ENCODE measurements at regions not wholly inside any gene's neighbourhood (a gene's known extent, or its start where the extent isn't known, plus 50 kb on each side); places are given as distances from the start of the nearest gene placed in this dataset.

DNA sequence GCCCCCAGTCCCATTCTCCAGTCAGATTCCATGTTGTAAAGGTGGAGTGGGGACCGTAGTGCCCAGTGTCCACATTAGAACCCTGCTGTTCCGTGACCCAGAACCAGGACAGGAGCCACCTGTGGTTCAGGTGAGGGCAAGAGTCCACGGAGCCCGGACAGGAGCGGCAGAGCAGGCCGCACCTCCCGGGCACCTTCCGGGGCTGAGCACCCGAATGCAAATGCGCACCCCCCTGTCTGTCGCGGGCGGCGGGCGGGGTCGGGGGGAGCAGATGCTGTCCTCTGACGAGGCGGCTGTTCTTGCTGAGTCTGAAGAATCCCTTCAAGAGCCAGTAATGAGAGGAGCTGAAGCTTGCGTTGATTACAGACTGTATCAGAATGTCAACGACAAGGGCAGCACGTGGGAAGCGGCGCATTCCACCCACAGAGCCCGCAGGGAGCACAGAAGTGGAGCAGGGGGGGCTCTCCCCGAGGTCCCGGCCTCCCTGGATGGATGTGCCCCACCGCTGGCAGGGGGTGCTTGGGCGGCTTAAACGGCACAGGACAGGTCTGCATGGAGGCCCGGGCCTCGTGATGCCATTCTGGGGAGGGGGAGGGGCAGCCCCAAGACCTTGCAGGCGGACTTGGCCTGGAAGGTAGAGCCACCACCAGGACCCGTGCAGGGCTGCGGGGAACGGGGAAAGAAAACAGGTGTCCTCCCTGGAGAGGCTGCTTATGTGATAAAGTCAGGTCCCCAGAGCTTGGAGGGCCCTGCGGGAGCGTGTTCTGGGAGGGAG, 407.5 kb upstream of the RNF32 start:
- TF ChIP-seq, protein P1, sequence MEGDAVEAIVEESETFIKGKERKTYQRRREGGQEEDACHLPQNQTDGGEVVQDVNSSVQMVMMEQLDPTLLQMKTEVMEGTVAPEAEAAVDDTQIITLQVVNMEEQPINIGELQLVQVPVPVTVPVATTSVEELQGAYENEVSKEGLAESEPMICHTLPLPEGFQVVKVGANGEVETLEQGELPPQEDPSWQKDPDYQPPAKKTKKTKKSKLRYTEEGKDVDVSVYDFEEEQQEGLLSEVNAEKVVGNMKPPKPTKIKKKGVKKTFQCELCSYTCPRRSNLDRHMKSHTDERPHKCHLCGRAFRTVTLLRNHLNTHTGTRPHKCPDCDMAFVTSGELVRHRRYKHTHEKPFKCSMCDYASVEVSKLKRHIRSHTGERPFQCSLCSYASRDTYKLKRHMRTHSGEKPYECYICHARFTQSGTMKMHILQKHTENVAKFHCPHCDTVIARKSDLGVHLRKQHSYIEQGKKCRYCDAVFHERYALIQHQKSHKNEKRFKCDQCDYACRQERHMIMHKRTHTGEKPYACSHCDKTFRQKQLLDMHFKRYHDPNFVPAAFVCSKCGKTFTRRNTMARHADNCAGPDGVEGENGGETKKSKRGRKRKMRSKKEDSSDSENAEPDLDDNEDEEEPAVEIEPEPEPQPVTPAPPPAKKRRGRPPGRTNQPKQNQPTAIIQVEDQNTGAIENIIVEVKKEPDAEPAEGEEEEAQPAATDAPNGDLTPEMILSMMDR (IDR thresholded peaks at IDR 0.05): no peak
- TF ChIP-seq POLR2A (IDR thresholded peaks at IDR 0.05) (no peak), POLR2AphosphoS5 (IDR thresholded peaks at IDR 0.05) (no peak), EP300 (IDR thresholded peaks at IDR 0.05) (no peak)

All from upper lobe of left lung (tissue), 4 donors.